GM21528 (cell line): ENCODE measurements at regions not wholly inside any gene's neighbourhood (a gene's known extent, or its start where the extent isn't known, plus 50 kb on each side); places are given as distances from the start of the nearest gene placed in this dataset.
"Not testable (repeated sequence)": the region's sequence is repeated elsewhere in the genome, so short reads cannot be mapped to it uniquely, and the experiment has no call there.

Source experiments
- ATAC-seq: cut with Tn5 transposase; IDR thresholded peaks from one replicate; pipeline ENCODE4 v1.9.1; 2021; ENCODE audit warnings: mild to moderate bottlenecking, moderate library complexity; ENCODE audit not compliant: unreplicated experiment, low FRiP score

- no peak for ATAC-seq
These were observed 257.8 kb upstream of the KLF3 start for GRCh38 chr4:38406243-38406642.

DNA sequence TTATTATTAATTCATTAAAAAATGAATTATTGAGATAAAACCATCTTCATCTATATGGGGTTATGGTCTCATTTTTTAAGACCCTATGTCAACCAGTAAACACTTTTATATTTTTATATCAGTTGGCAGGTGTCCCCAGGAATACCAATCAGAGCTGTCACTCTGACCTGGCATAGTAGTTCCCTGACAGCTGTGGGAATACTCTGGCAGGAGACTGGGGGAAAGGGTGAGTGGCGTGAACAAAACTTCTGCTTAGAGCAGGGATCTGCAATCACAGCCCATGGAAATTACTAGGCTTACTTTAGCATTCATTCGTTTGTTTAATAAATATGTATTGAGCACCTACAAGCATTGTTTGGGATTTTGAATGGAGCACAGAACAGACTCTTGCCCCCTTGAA, 254.1 kb upstream of the KLF3 start:
- ATAC-seq = no peak

DNA sequence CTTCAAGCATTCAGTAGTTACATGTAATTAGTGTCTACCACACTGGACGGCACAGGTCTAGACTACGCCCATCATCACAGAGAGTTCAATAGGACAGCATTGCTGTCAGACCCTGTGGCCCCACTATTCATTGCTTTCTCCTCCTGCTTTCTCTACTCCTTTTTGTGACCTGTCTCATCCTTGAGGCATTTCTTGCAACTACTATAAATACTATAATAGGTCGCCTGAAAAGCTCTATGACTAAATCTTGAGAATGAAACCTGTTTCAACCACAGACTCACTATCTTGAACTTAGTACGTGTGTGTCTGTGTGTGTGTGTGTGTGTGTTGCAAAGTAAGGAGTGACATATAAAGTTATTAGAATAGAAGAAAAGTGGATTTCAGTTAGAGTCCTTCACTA, 252.9 kb upstream of the KLF3 start:
- peak; percentile 84 for ATAC-seq

- no peak for ATAC-seq
These were observed 251.9 kb upstream of the KLF3 start for GRCh38 chr4:38411981-38412536.

- ATAC-seq = no peak
These were observed 250.3 kb upstream of the KLF3 start for GRCh38 chr4:38413524-38414341.

GRCh38 chr4:38414410-38414809, 249.6 kb upstream of the KLF3 start:
- ATAC-seq = no peak

- no peak for ATAC-seq
These were observed 248.3 kb upstream of the KLF3 start for GRCh38 chr4:38415682-38416081.

GRCh38 chr4:38416450-38417014, 247.5 kb upstream of the KLF3 start:
- no peak for ATAC-seq

DNA sequence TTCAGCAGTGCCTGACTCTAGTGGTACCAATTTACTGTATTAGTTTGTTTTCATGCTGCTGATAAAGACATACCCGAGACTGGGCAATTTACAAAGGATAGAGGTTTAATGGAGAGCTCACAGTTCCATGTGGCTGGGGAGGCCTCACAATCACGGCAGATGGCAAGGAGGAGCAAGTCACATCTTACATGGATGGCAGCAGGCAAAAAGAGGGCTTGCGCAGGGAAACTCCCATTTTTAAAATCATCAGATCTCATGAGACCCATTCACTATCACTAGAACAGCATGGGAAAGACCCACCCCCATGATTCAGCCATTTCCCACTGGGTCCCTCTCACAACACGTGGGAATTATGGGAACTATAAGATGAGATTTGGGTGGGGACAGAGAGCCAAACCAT, 243.7 kb upstream of the KLF3 start:
- ATAC-seq = not testable (repeated sequence)

- no peak for ATAC-seq
These were observed 241.1 kb upstream of the KLF3 start for GRCh38 chr4:38422850-38423249.

- ATAC-seq = no peak
These were observed 239.7 kb upstream of the KLF3 start for GRCh38 chr4:38424151-38424871.

DNA sequence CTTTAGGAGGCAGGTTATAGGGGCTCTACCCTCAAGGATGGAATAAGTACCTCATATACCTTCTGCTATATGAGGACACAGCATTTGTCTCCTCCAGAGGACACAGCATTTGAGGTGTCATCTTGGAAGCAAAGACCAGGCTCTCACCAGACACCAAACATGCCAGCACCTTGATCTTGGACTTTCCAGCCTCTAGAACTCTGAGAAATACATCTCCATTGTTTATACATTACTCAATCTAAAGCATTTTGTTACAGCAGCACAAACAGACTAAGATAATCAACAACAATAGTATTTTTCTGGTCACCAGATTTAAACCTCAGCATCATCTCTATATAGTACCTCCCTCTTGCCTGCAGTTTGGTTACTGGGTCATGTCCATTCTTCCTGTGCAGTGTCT, 237.5 kb upstream of the KLF3 start:
- ATAC-seq = no peak

GRCh38 chr4:38430841-38431240, 233.2 kb upstream of the KLF3 start:
- no peak for ATAC-seq

DNA sequence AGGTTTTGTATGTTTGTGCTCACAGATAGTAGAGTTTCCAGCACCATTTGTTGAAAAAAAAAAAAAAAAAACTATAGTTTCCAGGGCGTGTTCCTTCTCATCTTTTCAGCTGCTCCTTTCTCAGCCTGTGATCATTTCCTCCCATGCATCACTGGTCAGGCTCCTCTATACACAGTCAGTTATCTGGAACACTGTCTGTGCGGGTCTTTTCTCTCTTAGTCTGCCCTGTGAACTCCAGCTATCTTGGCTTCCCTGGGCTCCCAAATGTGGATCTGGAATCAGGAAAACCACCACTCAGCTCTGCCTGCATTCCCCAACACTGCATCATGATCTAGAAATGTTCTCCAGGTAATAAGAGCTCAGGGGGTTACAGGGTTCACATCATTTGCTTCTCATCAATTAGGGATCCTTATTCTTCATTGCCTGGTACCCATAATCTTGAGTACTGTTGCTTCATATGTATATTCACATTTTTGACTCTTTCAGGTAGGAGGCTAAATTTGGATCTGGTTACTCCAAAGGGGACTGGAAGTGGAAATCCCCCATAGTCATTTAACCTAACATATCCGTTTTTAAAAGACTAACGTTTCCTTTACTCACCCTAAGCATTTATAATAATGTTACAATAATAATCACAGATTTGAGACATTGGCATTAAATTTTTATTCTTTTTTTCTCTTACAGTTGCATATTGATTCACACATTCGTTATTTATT, 221.8 kb upstream of the KLF3 start:
- no peak for ATAC-seq

DNA sequence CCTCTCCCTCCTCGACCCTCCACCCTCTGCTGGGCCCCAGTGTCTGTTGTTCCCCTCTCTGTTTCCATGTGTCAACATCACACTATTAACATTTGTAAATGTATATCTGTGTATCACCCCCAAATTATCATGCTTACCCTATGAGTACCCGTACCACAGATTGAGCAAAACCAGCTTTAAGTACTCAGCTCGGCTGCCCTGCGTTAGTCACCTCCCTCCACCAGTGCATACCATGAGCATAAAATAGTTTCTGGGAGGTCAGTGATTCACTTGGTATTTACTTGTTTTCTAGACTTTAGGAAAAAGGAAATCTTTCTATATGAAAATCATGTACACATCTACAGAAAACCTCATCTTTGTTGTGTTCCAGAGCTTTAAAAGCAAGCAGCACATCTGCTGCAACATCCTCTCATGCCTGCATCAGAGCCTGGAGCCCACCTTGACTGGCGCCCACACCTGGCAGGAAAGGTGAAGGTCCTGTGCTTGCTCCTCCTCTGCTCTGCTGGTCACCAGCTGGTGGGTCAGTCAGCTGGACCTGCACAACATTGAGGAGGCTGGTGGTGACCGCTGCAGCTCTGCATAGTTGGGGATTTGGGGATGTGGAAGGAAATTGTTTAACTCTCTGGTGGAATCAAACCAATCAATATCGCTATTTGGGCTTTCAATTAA, 214.4 kb upstream of the KLF3 start:
- no peak for ATAC-seq

DNA sequence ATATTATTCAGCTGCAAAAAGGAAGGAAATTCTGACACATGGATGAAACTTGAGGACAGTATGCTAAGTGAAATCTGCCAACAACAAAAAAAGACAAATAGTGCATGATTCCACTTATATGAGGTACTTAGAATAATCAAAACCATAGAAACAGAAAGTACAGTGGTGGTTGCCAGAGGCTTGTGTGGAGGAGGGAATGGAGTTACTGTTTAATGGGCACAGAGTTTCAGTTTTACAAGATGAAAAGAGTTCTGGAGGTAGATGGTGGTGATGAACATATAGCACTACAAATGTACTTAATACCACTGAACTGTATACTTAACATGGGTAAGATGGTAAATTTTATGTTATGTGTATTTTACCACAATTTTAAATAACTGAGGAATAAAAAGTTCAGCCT, 212.0 kb upstream of the KLF3 start:
- ATAC-seq = no peak

DNA sequence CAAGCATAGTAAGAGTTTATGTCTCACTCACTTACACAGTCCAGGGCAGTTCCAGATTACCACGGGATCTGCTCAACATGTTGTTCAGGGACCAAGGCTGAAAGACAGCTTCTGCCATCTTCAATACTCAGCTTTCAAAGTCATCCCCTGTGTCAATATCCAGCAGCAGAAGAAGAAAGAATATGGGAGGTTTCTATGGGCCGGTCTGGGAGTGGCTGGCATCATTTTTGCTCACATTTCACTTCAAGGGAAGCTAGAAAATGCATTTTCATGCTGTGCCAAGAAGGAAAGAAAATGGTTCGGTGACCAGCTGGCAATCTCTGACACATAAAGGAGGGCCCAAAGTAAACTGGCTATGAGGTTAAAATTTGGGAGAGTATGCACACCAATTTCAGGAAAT, 211.5 kb upstream of the KLF3 start:
- no peak for ATAC-seq

GRCh38 chr4:38453253-38453881, 210.6 kb upstream of the KLF3 start:
- no peak for ATAC-seq

- no peak for ATAC-seq
These were observed 209.7 kb upstream of the KLF3 start for GRCh38 chr4:38454284-38454683.
